ENCODE measurements at regions not wholly inside any gene's neighbourhood (a gene's known extent, or its start where the extent isn't known, plus 50 kb on each side); places are given as distances from the start of the nearest gene placed in this dataset.

DNA sequence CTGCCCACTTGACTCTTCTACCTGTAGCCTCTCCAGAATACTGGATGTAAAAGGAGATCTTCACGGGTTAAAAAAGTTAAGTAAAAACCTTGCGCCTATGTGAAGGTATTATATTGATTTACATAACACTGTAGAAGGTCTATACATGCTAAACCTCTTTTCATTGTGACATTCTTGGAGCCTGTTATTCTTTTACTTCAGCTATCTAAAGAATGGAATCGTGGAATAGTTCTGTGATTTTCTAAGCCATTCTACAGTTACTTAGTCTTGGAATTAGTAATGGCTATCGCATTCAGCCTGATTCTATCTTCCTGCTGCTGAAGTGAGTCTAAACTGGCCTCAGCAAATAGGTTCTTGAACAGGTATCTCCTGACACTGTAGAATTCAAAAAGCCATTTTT, 430.0 kb upstream of the DPH6 start:
- TF ChIP-seq, protein P1, sequence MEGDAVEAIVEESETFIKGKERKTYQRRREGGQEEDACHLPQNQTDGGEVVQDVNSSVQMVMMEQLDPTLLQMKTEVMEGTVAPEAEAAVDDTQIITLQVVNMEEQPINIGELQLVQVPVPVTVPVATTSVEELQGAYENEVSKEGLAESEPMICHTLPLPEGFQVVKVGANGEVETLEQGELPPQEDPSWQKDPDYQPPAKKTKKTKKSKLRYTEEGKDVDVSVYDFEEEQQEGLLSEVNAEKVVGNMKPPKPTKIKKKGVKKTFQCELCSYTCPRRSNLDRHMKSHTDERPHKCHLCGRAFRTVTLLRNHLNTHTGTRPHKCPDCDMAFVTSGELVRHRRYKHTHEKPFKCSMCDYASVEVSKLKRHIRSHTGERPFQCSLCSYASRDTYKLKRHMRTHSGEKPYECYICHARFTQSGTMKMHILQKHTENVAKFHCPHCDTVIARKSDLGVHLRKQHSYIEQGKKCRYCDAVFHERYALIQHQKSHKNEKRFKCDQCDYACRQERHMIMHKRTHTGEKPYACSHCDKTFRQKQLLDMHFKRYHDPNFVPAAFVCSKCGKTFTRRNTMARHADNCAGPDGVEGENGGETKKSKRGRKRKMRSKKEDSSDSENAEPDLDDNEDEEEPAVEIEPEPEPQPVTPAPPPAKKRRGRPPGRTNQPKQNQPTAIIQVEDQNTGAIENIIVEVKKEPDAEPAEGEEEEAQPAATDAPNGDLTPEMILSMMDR (conservative IDR thresholded peaks at IDR 0.05; ENCODE audit: low read depth, low read length): no peak
- TF ChIP-seq CEBPB (IDR thresholded peaks at IDR 0.05; ENCODE audit: low read depth, low read length) (no peak), RFX5 (IDR thresholded peaks at IDR 0.05; ENCODE audit: low read depth, low read length) (no peak), RCOR1 (IDR thresholded peaks at IDR 0.05; ENCODE audit: insufficient replicate concordance, low read length) (no peak), RAD21 (IDR thresholded peaks at IDR 0.05; ENCODE audit: low read length) (no peak), BHLHE40 (IDR thresholded peaks at IDR 0.05; ENCODE audit: low read depth, low read length) (no peak), POLR2A (IDR thresholded peaks at IDR 0.05; ENCODE audit: low read depth, low read length) (no peak), MAZ (IDR thresholded peaks at IDR 0.05; ENCODE audit: borderline replicate concordance, low read depth, low read length) (no peak), MXI1 (IDR thresholded peaks at IDR 0.05; ENCODE audit: borderline replicate concordance, low read depth, low read length) (no peak)

Data from IMR-90 (cell line).